ENCODE measurements at regions not wholly inside any gene's neighbourhood (a gene's known extent, or its start where the extent isn't known, plus 50 kb on each side); places are given as distances from the start of the nearest gene placed in this dataset.

DNA sequence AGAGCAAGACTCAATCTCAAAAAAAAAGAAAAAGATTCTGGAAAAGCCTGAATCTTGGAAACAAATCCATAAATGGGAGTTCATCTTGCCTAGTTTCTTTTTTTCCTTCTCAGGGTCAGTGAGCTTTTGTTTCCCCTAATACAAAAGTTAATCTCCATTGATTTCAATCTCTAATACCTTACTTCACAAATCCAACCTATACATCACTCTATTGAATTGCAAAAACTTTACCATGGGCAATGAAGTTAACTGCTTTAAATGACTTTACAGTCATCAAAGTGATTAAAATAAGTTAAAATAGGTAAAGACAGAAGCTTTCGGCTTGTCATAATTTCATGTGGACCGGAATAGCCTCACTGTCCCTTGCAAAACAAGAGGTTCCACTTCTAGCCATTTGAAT is 1012.7 kb upstream of the SEL1L start:
- TF ChIP-seq, protein P1, sequence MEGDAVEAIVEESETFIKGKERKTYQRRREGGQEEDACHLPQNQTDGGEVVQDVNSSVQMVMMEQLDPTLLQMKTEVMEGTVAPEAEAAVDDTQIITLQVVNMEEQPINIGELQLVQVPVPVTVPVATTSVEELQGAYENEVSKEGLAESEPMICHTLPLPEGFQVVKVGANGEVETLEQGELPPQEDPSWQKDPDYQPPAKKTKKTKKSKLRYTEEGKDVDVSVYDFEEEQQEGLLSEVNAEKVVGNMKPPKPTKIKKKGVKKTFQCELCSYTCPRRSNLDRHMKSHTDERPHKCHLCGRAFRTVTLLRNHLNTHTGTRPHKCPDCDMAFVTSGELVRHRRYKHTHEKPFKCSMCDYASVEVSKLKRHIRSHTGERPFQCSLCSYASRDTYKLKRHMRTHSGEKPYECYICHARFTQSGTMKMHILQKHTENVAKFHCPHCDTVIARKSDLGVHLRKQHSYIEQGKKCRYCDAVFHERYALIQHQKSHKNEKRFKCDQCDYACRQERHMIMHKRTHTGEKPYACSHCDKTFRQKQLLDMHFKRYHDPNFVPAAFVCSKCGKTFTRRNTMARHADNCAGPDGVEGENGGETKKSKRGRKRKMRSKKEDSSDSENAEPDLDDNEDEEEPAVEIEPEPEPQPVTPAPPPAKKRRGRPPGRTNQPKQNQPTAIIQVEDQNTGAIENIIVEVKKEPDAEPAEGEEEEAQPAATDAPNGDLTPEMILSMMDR (conservative IDR thresholded peaks at IDR 0.05 in 1 of 2, IDR thresholded peaks at IDR 0.05 in 1 of 2; ENCODE audit: extremely low read depth in 1 of 2, insufficient read depth in 1 of 2, low read depth in 1 of 2, low read length in 2 of 2): no peak
- no peak for TF ChIP-seq EZH2 (IDR thresholded peaks at IDR 0.05; ENCODE audit: borderline replicate concordance, low read length)

All from mammary epithelial cell (primary cell).